SK-N-MC (cell line): ENCODE measurements at regions not wholly inside any gene's neighbourhood (a gene's known extent, or its start where the extent isn't known, plus 50 kb on each side); places are given as distances from the start of the nearest gene placed in this dataset.

Experiments used
- EZH2 ChIP-seq: fragments of 200-600 bp; sonication (generic); IDR thresholded peaks from one replicate; pipeline ENCODE4 v1.6.1; 2017; ENCODE audit warnings: antibody characterized with exemption
- FOXP2 ChIP-seq: optimal IDR thresholded peaks from 2 replicates; pipeline ENCODE3; 2011; ENCODE audit warnings: mild to moderate bottlenecking, moderate library complexity; ENCODE audit not compliant: insufficient read depth; ENCODE audit errors: extremely low read length, control extremely low read depth
- POLR2AphosphoS5 ChIP-seq: IDR thresholded peaks from 2 replicates; pipeline ENCODE4 v1.6.1; 2012; ENCODE audit warnings: mild to moderate bottlenecking, low read depth, low read length, borderline replicate concordance

DNA sequence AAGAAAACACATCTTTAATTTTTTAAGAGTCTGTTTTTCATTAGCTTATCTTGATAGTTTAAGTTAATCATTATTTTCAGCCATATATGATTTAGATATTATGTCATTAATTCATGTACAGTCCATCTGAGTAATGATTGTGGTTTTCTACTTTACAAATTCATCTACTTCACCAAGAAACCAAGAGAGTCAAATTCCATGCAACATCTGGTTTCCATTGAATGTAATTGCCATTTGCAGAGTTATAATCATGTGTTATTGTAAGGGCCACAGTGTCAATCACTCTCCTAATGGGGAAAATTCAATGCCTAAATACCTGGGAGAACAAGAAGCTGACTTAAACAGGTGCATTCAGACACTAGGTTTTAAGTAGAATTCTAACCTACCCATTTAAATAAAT, 217.2 kb upstream of the OSR1 start:
- no peak for TF ChIP-seq POLR2AphosphoS5
- TF ChIP-seq EZH2, result no peak
- TF ChIP-seq FOXP2, result no peak
